ENCODE measurements at regions not wholly inside any gene's neighbourhood (a gene's known extent, or its start where the extent isn't known, plus 50 kb on each side); places are given as distances from the start of the nearest gene placed in this dataset.
"Not testable (repeated sequence)": the region's sequence is repeated elsewhere in the genome, so short reads cannot be mapped to it uniquely, and the experiment has no call there.

DNA sequence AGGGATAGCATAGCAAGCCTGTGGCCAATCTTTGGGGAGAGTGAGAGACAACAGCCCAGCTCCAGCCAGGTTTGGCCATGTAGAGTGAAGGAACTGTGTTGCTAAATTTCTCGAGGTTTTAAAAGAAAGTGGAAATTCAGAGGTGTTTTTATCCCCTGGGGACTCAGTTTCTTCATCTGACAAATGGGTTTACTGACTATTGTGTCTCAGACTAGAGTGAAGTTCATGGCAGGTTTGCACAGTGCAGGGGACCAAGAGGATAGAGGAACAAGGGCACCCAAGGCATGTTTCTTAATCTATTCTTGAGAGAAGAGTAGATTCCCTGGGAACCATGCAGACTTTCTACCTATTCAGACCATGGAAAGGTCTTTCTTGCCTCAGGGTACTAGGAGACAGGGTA is 555.8 kb upstream of the C16orf82 start:
- DNase-seq = no peak

- DNase-seq = no peak
Measured at GRCh38 chr16:26511463-26511862, 555.3 kb upstream of the C16orf82 start.

GRCh38 chr16:26521626-26522025 is 545.1 kb upstream of the C16orf82 start:
- DNase-seq = no peak

DNA sequence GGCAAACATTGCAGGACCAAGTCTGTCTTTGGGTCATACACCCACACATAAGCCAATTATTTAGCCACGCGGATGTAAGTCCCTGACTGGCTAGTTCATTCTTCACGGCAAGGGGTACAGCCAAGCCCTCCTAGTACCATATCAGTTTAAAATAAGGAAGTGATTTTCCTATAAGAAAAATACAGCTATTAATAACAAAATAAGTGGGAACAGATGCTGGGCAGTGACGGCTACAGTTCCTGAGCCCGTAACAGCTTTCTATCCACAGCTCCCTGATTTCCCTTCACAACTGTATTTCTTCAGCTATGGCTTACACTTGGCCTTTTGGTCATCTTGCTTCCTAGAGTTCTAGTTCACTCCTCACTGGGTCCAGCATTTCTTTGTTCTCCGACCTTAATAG is 542.4 kb upstream of the C16orf82 start:
- DNase-seq = no peak

GRCh38 chr16:26524846-26525245 is 541.9 kb upstream of the C16orf82 start:
- DNase-seq = no peak

DNA sequence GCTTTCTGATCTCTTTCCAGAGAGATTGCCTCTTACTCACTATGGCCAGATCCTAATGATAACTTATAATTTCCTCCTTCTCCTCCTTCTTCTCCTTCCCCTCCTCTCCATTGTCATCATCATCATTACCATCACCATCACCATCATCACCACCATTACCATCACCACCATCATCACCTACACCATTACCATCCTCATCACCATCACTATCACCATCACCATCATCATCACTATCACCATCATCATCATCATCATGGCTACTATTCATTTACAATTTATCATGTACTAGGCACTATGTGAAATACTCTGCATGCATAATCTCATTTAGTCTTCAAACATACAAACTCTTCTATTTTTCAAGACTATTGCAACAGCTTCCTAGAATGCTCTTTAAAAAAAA is 540.9 kb upstream of the C16orf82 start:
- DNase-seq = no peak

DNA sequence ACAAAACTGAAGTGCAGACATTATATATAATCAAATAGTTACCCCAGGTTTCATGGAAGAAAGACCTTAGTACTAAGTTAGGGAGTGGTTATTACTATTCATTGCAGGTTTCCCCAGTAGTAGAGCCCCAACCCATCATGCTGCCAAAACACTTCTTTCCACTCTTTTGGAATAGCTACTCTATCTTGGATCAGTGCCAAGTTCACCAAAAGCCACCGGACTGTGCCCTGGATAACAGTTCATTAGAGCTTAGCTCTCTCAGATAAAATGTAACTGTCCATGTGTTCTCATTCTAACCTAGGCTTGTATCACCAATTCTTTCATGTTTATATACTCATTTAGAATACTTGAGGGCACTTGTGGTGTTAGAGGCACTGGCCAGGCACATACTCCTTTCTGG is 540.1 kb upstream of the C16orf82 start:
- DNase-seq = no peak

GRCh38 chr16:26530584-26531289 is 536.0 kb upstream of the C16orf82 start:
- DNase-seq = no peak

GRCh38 chr16:26531290-26531730 is 535.4 kb upstream of the C16orf82 start:
- no peak for DNase-seq

DNA sequence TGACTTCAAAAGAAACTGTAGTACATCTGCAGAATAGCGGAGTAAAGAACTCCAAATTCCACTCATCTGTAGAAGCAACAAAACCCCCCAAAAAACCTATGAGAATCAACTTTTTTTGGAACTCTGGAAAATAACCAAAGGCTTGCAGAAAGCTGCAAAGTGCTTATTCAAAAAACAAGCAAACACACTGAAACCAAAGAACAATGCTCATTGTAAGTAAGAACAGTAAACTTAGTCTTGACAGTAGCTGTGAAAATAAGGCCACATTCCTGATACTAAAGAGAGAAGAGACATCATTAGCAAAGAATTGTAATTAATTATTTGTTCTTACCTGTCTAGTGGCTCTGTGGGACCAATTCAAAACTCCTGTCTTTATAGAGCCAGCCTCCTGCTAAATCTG is 534.3 kb upstream of the C16orf82 start:
- no peak for DNase-seq

- no peak for DNase-seq
Measured at GRCh38 chr16:26542198-26542597, 524.5 kb upstream of the C16orf82 start.

DNA sequence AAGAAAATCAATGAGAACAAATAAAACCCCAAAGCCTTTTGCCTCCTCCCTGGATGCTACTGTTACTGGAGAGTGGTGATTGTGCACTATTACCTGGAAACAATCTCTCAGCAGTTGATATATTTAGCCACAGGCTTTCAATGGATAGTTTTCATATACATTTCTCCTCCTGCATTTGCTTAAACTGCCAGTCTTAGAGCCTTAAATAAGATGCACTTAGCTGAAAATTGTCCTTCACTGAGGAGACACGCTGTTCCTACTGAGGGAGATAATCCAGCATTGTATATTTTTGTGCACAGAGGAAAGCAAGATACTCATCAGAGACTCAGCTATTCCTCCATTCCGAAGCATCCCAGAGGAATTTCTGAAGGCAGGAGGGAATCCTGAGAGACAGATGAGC is 520.2 kb upstream of the C16orf82 start:
- no peak for DNase-seq

- DNase-seq = no peak
Measured at GRCh38 chr16:26547681-26548080, 519.0 kb upstream of the C16orf82 start.

GRCh38 chr16:26550111-26550610 is 516.6 kb upstream of the C16orf82 start:
- no peak for DNase-seq

DNA sequence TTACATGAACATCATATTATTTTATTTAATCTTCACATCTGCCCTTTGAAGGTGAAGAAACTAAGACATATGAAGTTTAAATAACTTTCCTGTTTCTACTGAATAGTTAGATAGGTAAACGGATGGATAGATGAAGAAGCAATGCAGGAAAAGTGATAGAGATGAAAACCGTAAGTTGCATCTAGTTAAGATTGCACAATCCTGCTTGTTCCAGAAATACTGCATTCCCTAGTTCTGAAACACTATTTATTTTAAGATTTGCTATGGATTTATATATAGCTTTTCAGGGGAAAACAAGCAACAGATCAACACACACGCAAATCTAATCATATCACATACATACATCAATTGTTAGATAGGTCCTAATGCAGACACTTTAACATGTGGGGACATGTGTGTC is 512.7 kb upstream of the C16orf82 start:
- no peak for DNase-seq

- no peak for DNase-seq
Measured at GRCh38 chr16:26561303-26561702, 505.4 kb upstream of the C16orf82 start.

GRCh38 chr16:26563018-26563417 is 503.7 kb upstream of the C16orf82 start:
- DNase-seq = no peak

GRCh38 chr16:26567356-26567755 is 499.4 kb upstream of the C16orf82 start:
- DNase-seq = no peak

GRCh38 chr16:26569793-26570192 is 496.9 kb upstream of the C16orf82 start:
- DNase-seq = no peak

- DNase-seq = no peak
Measured at GRCh38 chr16:26578748-26579147, 488.0 kb upstream of the C16orf82 start.

DNA sequence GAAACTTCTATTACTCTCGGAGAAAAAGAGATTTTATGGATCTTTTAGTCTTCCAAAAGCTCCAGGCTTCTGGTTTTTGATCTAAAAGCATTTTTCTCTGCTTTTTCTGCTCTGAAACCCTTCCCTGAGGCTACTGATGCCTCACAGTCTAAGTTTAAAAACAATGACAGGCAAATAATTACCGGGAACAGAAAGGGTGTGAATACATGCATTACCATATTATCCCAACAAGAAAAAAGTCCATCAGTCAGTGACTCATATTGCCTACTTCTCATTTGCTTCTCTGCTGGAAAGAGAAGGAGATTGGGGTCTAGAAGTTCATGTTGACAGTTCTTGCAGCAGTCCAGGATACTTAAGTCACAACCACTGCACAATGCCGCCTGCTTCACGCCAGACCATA is 482.9 kb upstream of the C16orf82 start:
- no peak for DNase-seq

- no peak for DNase-seq
Measured at GRCh38 chr16:26593700-26594099, 473.0 kb upstream of the C16orf82 start.

GRCh38 chr16:26594666-26595065 is 472.1 kb upstream of the C16orf82 start:
- no peak for DNase-seq

DNA sequence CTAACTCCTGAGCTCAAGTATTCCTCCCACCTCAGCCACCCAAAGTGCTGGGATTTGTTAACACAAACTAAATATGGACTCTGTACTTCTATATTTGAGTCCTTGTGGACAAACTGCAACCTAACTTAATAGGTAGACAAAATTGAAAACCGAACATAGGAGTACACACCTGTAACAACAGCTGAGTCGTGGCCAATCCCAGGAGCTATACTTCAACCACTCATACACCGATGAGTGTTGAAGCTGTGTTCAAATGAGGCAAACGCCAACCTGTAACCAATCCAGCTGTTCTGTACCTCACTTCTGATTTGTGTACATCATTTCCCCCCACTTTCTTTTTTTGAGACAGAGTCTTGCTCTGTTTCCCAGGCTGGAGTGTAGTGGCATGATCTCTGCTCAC is 471.5 kb upstream of the C16orf82 start:
- DNase-seq = no peak

DNA sequence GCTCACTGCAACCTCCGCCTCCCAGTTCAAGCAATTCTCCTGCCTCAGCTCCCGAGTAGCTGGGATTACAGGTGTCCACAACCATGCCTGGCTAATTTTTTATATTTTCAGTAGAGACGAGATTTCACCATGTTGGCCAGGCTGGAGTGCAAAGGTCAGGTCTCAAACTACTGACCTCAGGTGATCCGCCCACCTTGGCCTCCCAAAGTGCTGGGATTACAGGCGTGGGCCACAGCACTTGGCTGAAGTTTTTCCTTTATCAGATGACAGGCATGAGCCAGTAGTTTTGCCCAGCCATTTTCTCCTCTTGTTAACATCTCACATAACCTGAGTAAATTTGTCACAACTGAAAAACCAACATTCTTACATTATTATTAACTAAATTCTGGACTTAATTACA is 470.7 kb upstream of the C16orf82 start:
- DNase-seq = not testable (repeated sequence)
